ENCODE measurements at regions not wholly inside any gene's neighbourhood (a gene's known extent, or its start where the extent isn't known, plus 50 kb on each side); places are given as distances from the start of the nearest gene placed in this dataset.

DNA sequence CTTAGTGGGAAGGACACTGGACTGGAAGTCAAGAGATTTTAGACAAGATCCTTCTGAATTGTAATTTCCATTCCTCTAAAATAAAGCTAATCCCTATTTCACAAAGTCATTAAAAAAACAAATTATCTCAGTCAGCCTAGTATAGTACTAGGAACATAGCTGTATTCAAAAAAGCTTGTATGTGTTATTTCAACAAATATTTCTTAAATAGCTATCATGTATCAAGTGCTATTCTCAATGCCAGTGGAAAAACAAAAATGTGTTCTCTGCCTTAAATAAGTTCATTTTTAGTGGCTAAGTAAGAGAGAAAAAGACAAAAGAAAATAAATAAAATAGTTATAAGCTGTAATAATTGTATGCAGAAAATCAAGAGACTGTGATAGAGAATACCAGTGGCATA lies 541.8 kb upstream of the CDH2 start:
- H4K20me1 ChIP-seq (ENCODE audit: control insufficient read depth, extremely low read depth, insufficient read depth, low read length) = no peaks in the 10 kb centered on the region
- no peaks in the 10 kb centered on the region for H3K27me3 ChIP-seq (ENCODE audit: control insufficient read depth, extremely low read depth, insufficient read depth, low read length)
- no peaks in the 10 kb centered on the region for H3K9me3 ChIP-seq (ENCODE audit: control insufficient read depth, low read depth, low read length)
- H3K4me3 ChIP-seq (ENCODE audit: control insufficient read depth in 2 of 3, extremely low read depth in 1 of 3, insufficient read depth in 2 of 3, low read depth in 1 of 3, low read length in 3 of 3) = no peak overlapping the region
- FAIRE-seq = no peak
- no peaks in the 10 kb centered on the region for H3K4me1 ChIP-seq (ENCODE audit: control insufficient read depth, extremely low read depth, insufficient read depth, low read length)
- H3K79me2 ChIP-seq (ENCODE audit: control insufficient read depth, insufficient read depth, low read length) = no peaks in the 10 kb centered on the region
- no peaks in the 10 kb centered on the region for H3K36me3 ChIP-seq (ENCODE audit: control insufficient read depth in 2 of 2, extremely low read depth in 1 of 2, insufficient read depth in 2 of 2, low read length in 2 of 2)
- dilution Hi-C loops (cut with MboI; ENCODE audit: extremely low pct_ligation_motif_present, low sequenced_read_pairs) = no loop called here
- no peak overlapping the region for H3K27ac ChIP-seq (ENCODE audit: control insufficient read depth, insufficient read depth, low read length)
- H3K9ac ChIP-seq (ENCODE audit: control insufficient read depth, extremely low read depth, insufficient read depth, low read length) = no peak overlapping the region
- no peak for TF ChIP-seq EZH2 (IDR thresholded peaks at IDR 0.05; ENCODE audit: low read length)
- TF ChIP-seq, protein P1, sequence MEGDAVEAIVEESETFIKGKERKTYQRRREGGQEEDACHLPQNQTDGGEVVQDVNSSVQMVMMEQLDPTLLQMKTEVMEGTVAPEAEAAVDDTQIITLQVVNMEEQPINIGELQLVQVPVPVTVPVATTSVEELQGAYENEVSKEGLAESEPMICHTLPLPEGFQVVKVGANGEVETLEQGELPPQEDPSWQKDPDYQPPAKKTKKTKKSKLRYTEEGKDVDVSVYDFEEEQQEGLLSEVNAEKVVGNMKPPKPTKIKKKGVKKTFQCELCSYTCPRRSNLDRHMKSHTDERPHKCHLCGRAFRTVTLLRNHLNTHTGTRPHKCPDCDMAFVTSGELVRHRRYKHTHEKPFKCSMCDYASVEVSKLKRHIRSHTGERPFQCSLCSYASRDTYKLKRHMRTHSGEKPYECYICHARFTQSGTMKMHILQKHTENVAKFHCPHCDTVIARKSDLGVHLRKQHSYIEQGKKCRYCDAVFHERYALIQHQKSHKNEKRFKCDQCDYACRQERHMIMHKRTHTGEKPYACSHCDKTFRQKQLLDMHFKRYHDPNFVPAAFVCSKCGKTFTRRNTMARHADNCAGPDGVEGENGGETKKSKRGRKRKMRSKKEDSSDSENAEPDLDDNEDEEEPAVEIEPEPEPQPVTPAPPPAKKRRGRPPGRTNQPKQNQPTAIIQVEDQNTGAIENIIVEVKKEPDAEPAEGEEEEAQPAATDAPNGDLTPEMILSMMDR (optimal IDR thresholded peaks at IDR 0.05 in 1 of 3, IDR thresholded peaks at IDR 0.05 in 1 of 3, conservative IDR thresholded peaks at IDR 0.05 in 1 of 3; ENCODE audit: extremely low read depth in 1 of 3, insufficient read depth in 2 of 3, low read length in 3 of 3) = no peak
- no peaks in the 10 kb centered on the region for H3K9me1 ChIP-seq (ENCODE audit: control insufficient read depth, extremely low read depth, insufficient read depth, low read length)
- DNase-seq (ENCODE audit: low read depth, low spot score) = no peak
- H2AFZ ChIP-seq (ENCODE audit: control insufficient read depth, low read length) = no peak overlapping the region
- H3K4me2 ChIP-seq (ENCODE audit: control insufficient read depth, extremely low read depth, insufficient read depth, low read depth, low read length) = no peak overlapping the region

DNA sequence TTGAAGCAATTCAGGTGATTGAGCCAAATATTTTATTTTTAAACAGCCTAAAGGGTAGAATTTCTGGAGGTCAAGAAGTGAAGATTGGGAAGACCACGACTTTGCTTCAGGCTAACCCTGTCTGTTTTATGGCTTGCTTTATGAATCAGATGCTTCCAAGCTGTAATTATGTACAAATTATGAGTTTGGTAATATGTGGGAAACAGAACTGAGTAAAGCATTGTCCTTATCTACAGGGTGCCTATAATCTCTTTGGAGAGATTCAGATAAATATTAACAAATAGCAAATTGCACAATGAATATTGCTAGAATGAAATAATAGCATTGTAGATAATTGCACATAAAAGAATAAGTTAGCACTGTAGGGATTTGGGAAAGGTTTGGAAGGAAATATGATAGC lies 539.4 kb upstream of the CDH2 start:
- no peaks in the 10 kb centered on the region for H3K36me3 ChIP-seq (ENCODE audit: control insufficient read depth in 2 of 2, extremely low read depth in 1 of 2, insufficient read depth in 2 of 2, low read length in 2 of 2)
- H3K9me1 ChIP-seq (ENCODE audit: control insufficient read depth, extremely low read depth, insufficient read depth, low read length) = no peaks in the 10 kb centered on the region
- H3K4me1 ChIP-seq (ENCODE audit: control insufficient read depth, extremely low read depth, insufficient read depth, low read length) = no peaks in the 10 kb centered on the region
- no peak overlapping the region for H3K4me3 ChIP-seq (ENCODE audit: control insufficient read depth in 2 of 3, extremely low read depth in 1 of 3, insufficient read depth in 2 of 3, low read depth in 1 of 3, low read length in 3 of 3)
- no peak for FAIRE-seq
- dilution Hi-C loops (cut with MboI; ENCODE audit: extremely low pct_ligation_motif_present, low sequenced_read_pairs) = no loop called here
- no peaks in the 10 kb centered on the region for H3K9me3 ChIP-seq (ENCODE audit: control insufficient read depth, low read depth, low read length)
- no peak for DNase-seq (ENCODE audit: low read depth, low spot score)
- no peaks in the 10 kb centered on the region for H3K79me2 ChIP-seq (ENCODE audit: control insufficient read depth, insufficient read depth, low read length)
- H2AFZ ChIP-seq (ENCODE audit: control insufficient read depth, low read length) = no peak overlapping the region
- no peak overlapping the region for H3K27ac ChIP-seq (ENCODE audit: control insufficient read depth, insufficient read depth, low read length)
- H3K4me2 ChIP-seq (ENCODE audit: control insufficient read depth, extremely low read depth, insufficient read depth, low read depth, low read length) = no peak overlapping the region
- H3K9ac ChIP-seq (ENCODE audit: control insufficient read depth, extremely low read depth, insufficient read depth, low read length) = no peak overlapping the region
- TF ChIP-seq, protein P1 (optimal IDR thresholded peaks at IDR 0.05 in 1 of 3, IDR thresholded peaks at IDR 0.05 in 1 of 3, conservative IDR thresholded peaks at IDR 0.05 in 1 of 3; ENCODE audit: extremely low read depth in 1 of 3, insufficient read depth in 2 of 3, low read length in 3 of 3) = no peak
- no peak for TF ChIP-seq EZH2 (IDR thresholded peaks at IDR 0.05; ENCODE audit: low read length)
- no peaks in the 10 kb centered on the region for H3K27me3 ChIP-seq (ENCODE audit: control insufficient read depth, extremely low read depth, insufficient read depth, low read length)
- H4K20me1 ChIP-seq (ENCODE audit: control insufficient read depth, extremely low read depth, insufficient read depth, low read length) = no peaks in the 10 kb centered on the region

Data from keratinocyte (primary cell).